Medulla oblongata (tissue), 1 donor: ENCODE measurements at regions not wholly inside any gene's neighbourhood (a gene's known extent, or its start where the extent isn't known, plus 50 kb on each side); places are given as distances from the start of the nearest gene placed in this dataset.

Source experiments
- DNase-seq: peaks from one replicate; pipeline ENCODE4 v3.0.0-alpha.2; 2015; ENCODE audit errors: extremely low spot score

GRCh38 chr2:67462738-67463496 lies 65.8 kb downstream of the ETAA1 start:
- DNase-seq, result no peak

GRCh38 chr2:67463810-67464209 lies 66.7 kb downstream of the ETAA1 start:
- no peak for DNase-seq

DNA sequence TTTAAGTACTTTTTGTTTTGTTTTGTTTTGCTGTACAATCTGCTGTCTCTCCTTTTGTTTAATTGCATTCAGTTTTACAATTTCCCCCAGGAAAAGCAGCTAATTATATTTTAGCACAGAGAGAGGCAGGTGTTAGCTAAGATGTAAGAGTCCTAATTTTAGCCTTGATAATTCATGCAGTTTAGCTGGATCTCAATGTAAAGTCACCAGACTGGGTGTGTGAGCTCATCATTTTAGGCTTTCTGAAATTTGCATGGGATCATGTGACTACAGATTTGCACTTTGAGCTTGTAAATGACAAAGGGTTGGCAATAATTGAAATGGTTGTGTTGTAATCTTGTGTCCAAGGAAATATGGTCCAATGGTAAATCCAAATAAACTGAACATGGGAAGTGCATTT lies 68.5 kb downstream of the ETAA1 start:
- DNase-seq, result no peak

- DNase-seq, result no peak
Measured at GRCh38 chr2:67466734-67467133, 69.6 kb downstream of the ETAA1 start.

- DNase-seq, result no peak
Measured at GRCh38 chr2:67471681-67472080, 74.5 kb downstream of the ETAA1 start.

- DNase-seq, result peak; percentile 33
Measured at GRCh38 chr2:67476809-67477790, 80.0 kb downstream of the ETAA1 start.

- DNase-seq, result no peak
Measured at GRCh38 chr2:67479261-67479660, 82.1 kb downstream of the ETAA1 start.

DNA sequence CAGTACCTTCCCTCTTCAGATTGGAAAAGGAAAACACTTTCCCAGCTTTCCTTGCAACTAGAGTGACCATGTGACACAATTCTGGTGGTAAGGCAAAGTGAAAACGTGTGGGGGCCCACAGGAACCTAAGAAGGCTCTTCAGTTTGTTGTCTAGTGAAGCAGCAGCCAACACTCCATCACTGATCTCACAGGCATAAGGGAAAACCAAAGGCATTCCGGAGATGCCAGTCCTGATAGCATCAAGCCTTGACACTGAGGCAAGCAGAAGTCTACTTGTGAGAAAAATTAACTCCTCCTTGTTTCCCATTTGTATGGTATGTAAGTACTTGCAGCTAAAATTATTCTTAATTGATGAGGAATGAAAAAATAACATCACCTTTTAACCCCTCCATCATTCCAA lies 88.3 kb downstream of the ETAA1 start:
- no peak for DNase-seq

GRCh38 chr2:67486041-67486796 lies 89.1 kb downstream of the ETAA1 start:
- DNase-seq, result no peak

- DNase-seq, result no peak
Measured at GRCh38 chr2:67487993-67488392, 90.9 kb downstream of the ETAA1 start.

GRCh38 chr2:67489396-67489795 lies 92.3 kb downstream of the ETAA1 start:
- no peak for DNase-seq

GRCh38 chr2:67498931-67499330 lies 101.8 kb downstream of the ETAA1 start:
- DNase-seq, result no peak

- DNase-seq, result no peak
Measured at GRCh38 chr2:67499989-67500388, 102.9 kb downstream of the ETAA1 start.

DNA sequence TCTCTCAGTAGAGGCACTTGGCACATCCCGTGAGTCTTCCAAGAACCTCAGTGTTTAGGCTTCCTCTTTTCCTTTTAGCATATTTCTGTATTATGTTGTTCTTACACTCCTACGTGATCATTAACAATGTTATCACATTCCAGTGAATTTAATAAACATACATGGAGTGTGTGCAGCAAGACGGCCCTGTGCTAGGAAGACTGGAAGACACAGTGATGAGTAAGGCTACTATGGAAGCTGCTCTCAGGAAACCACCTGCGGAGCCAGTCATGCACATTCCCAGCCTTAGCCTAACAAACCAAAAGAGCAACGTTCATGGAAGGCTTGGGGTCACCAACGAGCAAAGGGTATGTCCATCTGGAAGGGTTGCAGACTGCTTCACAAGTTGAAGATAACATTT lies 103.4 kb downstream of the ETAA1 start:
- DNase-seq, result no peak

DNA sequence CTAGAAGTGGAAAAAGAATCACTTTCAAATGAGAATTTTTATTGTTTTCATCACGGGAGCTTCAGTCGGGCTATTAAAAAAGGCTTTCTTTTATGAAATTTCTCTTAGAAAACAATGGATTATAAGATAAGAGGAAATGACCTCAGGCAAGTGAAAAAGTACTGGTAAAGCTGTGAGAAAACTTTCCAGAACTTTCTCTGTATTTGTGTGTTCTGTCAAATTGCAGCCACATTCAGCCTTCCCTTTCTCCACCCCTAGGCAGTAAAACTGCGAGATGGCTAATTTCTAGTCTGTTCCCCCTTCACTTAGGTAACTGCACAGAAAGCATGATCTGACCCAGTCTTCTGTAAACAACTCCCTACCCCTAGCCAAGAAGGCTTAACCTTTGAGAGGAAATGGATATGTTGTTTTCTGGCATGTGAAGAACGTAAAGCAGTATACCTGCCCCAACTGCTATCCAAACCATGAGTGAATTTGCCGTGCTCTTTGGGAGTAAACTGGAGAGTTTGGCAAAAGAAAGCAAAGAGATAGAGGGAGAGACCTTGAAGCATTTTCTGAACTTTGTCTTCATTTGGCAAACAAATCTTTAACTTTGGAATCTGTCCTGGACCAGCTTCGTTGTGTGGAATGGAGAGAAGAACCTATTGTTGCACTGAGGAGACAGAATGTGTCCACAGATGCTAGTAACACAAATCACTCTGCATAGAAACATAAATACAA lies 105.4 kb downstream of the ETAA1 start:
- DNase-seq, result no peak

DNA sequence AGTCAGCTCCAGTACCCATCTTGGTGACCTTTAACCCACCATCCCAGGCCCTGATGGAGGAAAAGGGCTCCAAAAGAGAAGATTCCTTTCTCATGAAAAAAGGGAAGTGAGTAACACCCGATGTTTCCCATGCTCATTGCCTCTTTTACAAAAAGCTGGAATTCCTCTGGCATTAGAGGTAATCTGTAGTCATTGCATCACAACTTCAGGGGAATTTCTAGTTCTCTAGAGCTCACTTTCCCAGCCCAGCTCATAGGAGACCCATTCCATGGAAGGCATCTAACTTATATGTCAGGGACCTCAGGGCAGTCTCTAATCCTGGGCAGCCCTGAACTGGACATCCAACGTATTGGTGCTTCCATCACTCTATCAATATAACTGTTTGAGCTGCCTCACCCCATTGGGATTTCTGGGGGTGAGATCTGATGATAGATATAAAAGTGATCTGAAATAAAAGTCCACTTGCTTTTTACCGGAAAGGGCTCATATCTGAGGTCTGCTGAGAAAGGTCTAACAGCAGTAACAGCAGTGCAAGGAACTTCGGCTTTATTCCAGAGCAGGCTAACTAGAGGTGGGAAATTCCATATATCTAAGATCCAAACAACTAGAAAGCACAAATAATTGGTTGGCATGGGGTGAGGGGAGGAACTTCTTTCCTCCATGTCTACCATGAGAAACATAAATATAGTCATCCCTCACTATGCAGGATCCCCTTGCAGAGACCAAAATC lies 106.1 kb downstream of the ETAA1 start:
- DNase-seq, result no peak

DNA sequence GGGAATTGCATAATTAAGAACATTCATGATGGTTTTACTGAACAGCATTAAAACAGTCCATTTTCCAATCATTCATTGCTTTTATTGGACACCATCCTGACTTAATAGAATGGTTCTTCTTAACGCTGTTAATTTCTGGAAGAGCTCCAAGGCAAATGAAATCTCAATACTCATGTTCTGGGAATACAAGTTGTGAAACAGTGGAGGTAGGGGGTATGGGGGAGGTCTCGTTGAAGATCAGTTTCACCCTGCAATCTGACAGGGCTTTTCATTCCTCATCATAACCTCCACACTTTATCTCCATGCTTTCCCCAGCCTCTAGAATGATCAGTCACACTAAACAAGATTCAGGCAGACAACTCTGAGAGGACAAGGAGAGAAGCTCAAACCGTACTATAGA lies 113.6 kb downstream of the ETAA1 start:
- no peak for DNase-seq

GRCh38 chr2:67514515-67514914 lies 117.4 kb downstream of the ETAA1 start:
- DNase-seq, result no peak

DNA sequence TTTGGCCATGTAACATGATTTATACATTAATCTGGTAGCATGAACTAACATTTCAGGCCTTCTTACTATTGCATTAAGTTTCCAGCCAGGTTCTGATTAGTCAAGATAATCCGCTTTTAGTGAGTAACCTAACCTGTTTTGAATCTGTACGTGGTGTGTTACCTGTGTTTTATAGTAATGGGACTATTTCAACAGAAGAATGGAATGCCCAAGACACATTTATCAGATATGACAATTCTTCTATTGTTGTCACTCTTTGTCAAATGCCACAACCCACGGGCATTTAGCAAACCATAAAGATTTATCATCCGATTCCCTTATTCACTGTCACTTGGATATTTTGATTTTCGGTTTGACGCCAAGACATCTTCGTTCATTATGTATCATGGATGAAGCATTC lies 117.9 kb downstream of the ETAA1 start:
- no peak for DNase-seq

GRCh38 chr2:67515538-67515937 lies 118.4 kb downstream of the ETAA1 start:
- no peak for DNase-seq

GRCh38 chr2:67516362-67516761 lies 119.2 kb downstream of the ETAA1 start:
- DNase-seq, result no peak
